Activated CD4-positive, alpha-beta T cell treated with anti-CD3 and anti-CD28 coated beads, Interleukin-2, amount 10 ng/mL, durations not matched to agents 24 days and 14 days (primary cell): ENCODE measurements at regions not wholly inside any gene's neighbourhood (a gene's known extent, or its start where the extent isn't known, plus 50 kb on each side); places are given as distances from the start of the nearest gene placed in this dataset.
"Not testable (repeated sequence)": the region's sequence is repeated elsewhere in the genome, so short reads cannot be mapped to it uniquely, and the experiment has no call there.

ENCODE experiments used
- DNase-seq: peaks from one replicate; pipeline ENCODE4 v3.0.0; 2022
- H3K27ac Mint-ChIP-seq: one replicate; pipeline ENCODE4 v1.8.0; 2022; ENCODE audit warnings: mild to moderate bottlenecking, mixed read lengths
- H3K27me3 Mint-ChIP-seq: one replicate; pipeline ENCODE4 v1.8.0; 2022; ENCODE audit warnings: mixed read lengths
- H3K36me3 Mint-ChIP-seq: one replicate; pipeline ENCODE4 v1.8.0; 2022; ENCODE audit warnings: low read depth, mild to moderate bottlenecking, mixed read lengths
- H3K4me1 Mint-ChIP-seq: one replicate; pipeline ENCODE4 v1.8.0; 2021; ENCODE audit warnings: mixed read lengths
- H3K4me3 Mint-ChIP-seq: one replicate; pipeline ENCODE4 v1.8.0; 2022; ENCODE audit warnings: mild to moderate bottlenecking, moderate library complexity, mixed read lengths
- H3K9me3 Mint-ChIP-seq: one replicate; pipeline ENCODE4 v1.8.0; 2021; ENCODE audit warnings: mixed read lengths
- intact Hi-C: fragments of 100-400 bp; cut with micrococcal nuclease; formaldehyde crosslinking; loops from one replicate; pipeline ENCODE4 v1.15.1; 2023

GRCh38 chr9:13915591-13916301 lies 398.2 kb downstream of the NFIB start:
- Mint-ChIP-seq H3K27ac (no peak overlapping the region), H3K4me1 (no peaks in the 10 kb centered on the region)
- no peak for DNase-seq

GRCh38 chr9:13915131-13915530 lies 398.8 kb downstream of the NFIB start:
- intact Hi-C loops = no loop called here
- Mint-ChIP-seq H3K27ac (no peak overlapping the region), H3K4me1 (no peaks in the 10 kb centered on the region), H3K27me3 (no peaks in the 10 kb centered on the region), H3K36me3 (no peaks in the 10 kb centered on the region), H3K4me3 (no peak overlapping the region), H3K9me3 (peaks cover 4% of the 10 kb centered on the region)
- no peak for DNase-seq

More at GRCh38 chr9:13915591-13916301, 398.2 kb downstream of the NFIB start:
- Mint-ChIP-seq H3K9me3 (peaks cover 4% of the 10 kb centered on the region), H3K4me3 (no peak overlapping the region), H3K27me3 (no peaks in the 10 kb centered on the region), H3K36me3 (no peaks in the 10 kb centered on the region)
- intact Hi-C loops = no loop called here

GRCh38 chr9:13911473-13911872 lies 402.5 kb downstream of the NFIB start:
- Mint-ChIP-seq H3K36me3 (no peaks in the 10 kb centered on the region), H3K4me1 (no peaks in the 10 kb centered on the region), H3K9me3 (no peaks in the 10 kb centered on the region), H3K27me3 (no peaks in the 10 kb centered on the region), H3K4me3 (no peak overlapping the region), H3K27ac (no peak overlapping the region)
- no peak for DNase-seq
- intact Hi-C loops = no loop called here

GRCh38 chr9:13907842-13908241 lies 406.1 kb downstream of the NFIB start:
- H3K27me3 Mint-ChIP-seq, H3K27ac Mint-ChIP-seq, H3K36me3 Mint-ChIP-seq, H3K9me3 Mint-ChIP-seq, H3K4me1 Mint-ChIP-seq, DNase-seq, intact Hi-C loops, H3K4me3 Mint-ChIP-seq: not testable (repeated sequence)

GRCh38 chr9:13904746-13905145 lies 409.2 kb downstream of the NFIB start:
- no peak overlapping the region for H3K4me3 Mint-ChIP-seq
- no peaks in the 10 kb centered on the region for H3K4me1 Mint-ChIP-seq
- DNase-seq = no peak
- no peaks in the 10 kb centered on the region for H3K36me3 Mint-ChIP-seq
- H3K27ac Mint-ChIP-seq = no peak overlapping the region
- no peaks in the 10 kb centered on the region for H3K9me3 Mint-ChIP-seq
- H3K27me3 Mint-ChIP-seq = no peaks in the 10 kb centered on the region
- intact Hi-C loops = no loop called here

- H3K27ac Mint-ChIP-seq = no peak overlapping the region
- H3K4me1 Mint-ChIP-seq = no peaks in the 10 kb centered on the region
- no peak for DNase-seq
- H3K36me3 Mint-ChIP-seq = no peaks in the 10 kb centered on the region
- H3K9me3 Mint-ChIP-seq = no peaks in the 10 kb centered on the region
- H3K27me3 Mint-ChIP-seq = no peaks in the 10 kb centered on the region
- H3K4me3 Mint-ChIP-seq = no peak overlapping the region
- intact Hi-C loops = no loop called here
Measured at GRCh38 chr9:13904311-13904710, 409.6 kb downstream of the NFIB start.

- Mint-ChIP-seq H3K4me1 (no peaks in the 10 kb centered on the region), H3K27ac (no peak overlapping the region), H3K27me3 (no peaks in the 10 kb centered on the region), H3K9me3 (no peaks in the 10 kb centered on the region), H3K4me3 (no peak overlapping the region), H3K36me3 (no peaks in the 10 kb centered on the region)
- DNase-seq = no peak
- intact Hi-C loops = no loop called here
Measured at GRCh38 chr9:13902286-13903066, 411.5 kb downstream of the NFIB start.

- H3K9me3 Mint-ChIP-seq = no peaks in the 10 kb centered on the region
Measured at GRCh38 chr9:13901176-13901575, 412.8 kb downstream of the NFIB start.

GRCh38 chr9:13900449-13900848 lies 413.5 kb downstream of the NFIB start:
- H3K27me3 Mint-ChIP-seq = no peaks in the 10 kb centered on the region
- no peaks in the 10 kb centered on the region for H3K4me1 Mint-ChIP-seq
- H3K36me3 Mint-ChIP-seq = no peaks in the 10 kb centered on the region
- no peak overlapping the region for H3K4me3 Mint-ChIP-seq
- intact Hi-C loops = no loop called here
- DNase-seq = no peak
- no peaks in the 10 kb centered on the region for H3K9me3 Mint-ChIP-seq
- no peak overlapping the region for H3K27ac Mint-ChIP-seq

More at GRCh38 chr9:13901176-13901575, 412.8 kb downstream of the NFIB start:
- Mint-ChIP-seq H3K4me1 (no peaks in the 10 kb centered on the region), H3K27ac (no peak overlapping the region), H3K36me3 (no peaks in the 10 kb centered on the region), H3K27me3 (no peaks in the 10 kb centered on the region), H3K4me3 (no peak overlapping the region)
- intact Hi-C loops = no loop called here
- DNase-seq = no peak

GRCh38 chr9:13899924-13900323 lies 414.0 kb downstream of the NFIB start:
- H3K4me1 Mint-ChIP-seq = no peaks in the 10 kb centered on the region
- H3K27ac Mint-ChIP-seq = no peak overlapping the region
- H3K36me3 Mint-ChIP-seq = no peaks in the 10 kb centered on the region
- H3K4me3 Mint-ChIP-seq = no peak overlapping the region
- intact Hi-C loops = no loop called here
- no peaks in the 10 kb centered on the region for H3K27me3 Mint-ChIP-seq
- no peaks in the 10 kb centered on the region for H3K9me3 Mint-ChIP-seq
- DNase-seq = no peak

GRCh38 chr9:13898957-13899356 lies 415.0 kb downstream of the NFIB start:
- intact Hi-C loops = no loop called here
- no peak overlapping the region for H3K4me3 Mint-ChIP-seq
- H3K36me3 Mint-ChIP-seq = no peaks in the 10 kb centered on the region
- no peaks in the 10 kb centered on the region for H3K9me3 Mint-ChIP-seq
- H3K4me1 Mint-ChIP-seq = no peaks in the 10 kb centered on the region
- no peak overlapping the region for H3K27ac Mint-ChIP-seq
- DNase-seq = no peak
- H3K27me3 Mint-ChIP-seq = no peaks in the 10 kb centered on the region

GRCh38 chr9:13896922-13897835 lies 416.8 kb downstream of the NFIB start:
- H3K4me1 Mint-ChIP-seq = no peaks in the 10 kb centered on the region
- intact Hi-C loops = no loop called here
- no peak overlapping the region for H3K27ac Mint-ChIP-seq
- H3K27me3 Mint-ChIP-seq = no peaks in the 10 kb centered on the region
- no peaks in the 10 kb centered on the region for H3K9me3 Mint-ChIP-seq
- no peaks in the 10 kb centered on the region for H3K36me3 Mint-ChIP-seq
- H3K4me3 Mint-ChIP-seq = no peak overlapping the region
- DNase-seq = no peak

GRCh38 chr9:13896047-13896446 lies 417.9 kb downstream of the NFIB start:
- H3K27me3 Mint-ChIP-seq = no peaks in the 10 kb centered on the region
- no peaks in the 10 kb centered on the region for H3K9me3 Mint-ChIP-seq
- no peaks in the 10 kb centered on the region for H3K36me3 Mint-ChIP-seq
- no peaks in the 10 kb centered on the region for H3K4me1 Mint-ChIP-seq
- intact Hi-C loops = no loop called here
- H3K27ac Mint-ChIP-seq = no peak overlapping the region
- no peak overlapping the region for H3K4me3 Mint-ChIP-seq
- no peak for DNase-seq

- H3K27ac Mint-ChIP-seq = no peak overlapping the region
- H3K4me3 Mint-ChIP-seq = no peak overlapping the region
- DNase-seq = no peak
- intact Hi-C loops = no loop called here
- no peaks in the 10 kb centered on the region for H3K27me3 Mint-ChIP-seq
- no peaks in the 10 kb centered on the region for H3K4me1 Mint-ChIP-seq
- peaks cover 6% of the 10 kb centered on the region for H3K9me3 Mint-ChIP-seq
- H3K36me3 Mint-ChIP-seq = no peaks in the 10 kb centered on the region
Measured at GRCh38 chr9:13885258-13885657, 428.7 kb downstream of the NFIB start.
